ENCODE measurements at regions not wholly inside any gene's neighbourhood (a gene's known extent, or its start where the extent isn't known, plus 50 kb on each side); places are given as distances from the start of the nearest gene placed in this dataset.
"Not testable (repeated sequence)": the region's sequence is repeated elsewhere in the genome, so short reads cannot be mapped to it uniquely, and the experiment has no call there.

DNA sequence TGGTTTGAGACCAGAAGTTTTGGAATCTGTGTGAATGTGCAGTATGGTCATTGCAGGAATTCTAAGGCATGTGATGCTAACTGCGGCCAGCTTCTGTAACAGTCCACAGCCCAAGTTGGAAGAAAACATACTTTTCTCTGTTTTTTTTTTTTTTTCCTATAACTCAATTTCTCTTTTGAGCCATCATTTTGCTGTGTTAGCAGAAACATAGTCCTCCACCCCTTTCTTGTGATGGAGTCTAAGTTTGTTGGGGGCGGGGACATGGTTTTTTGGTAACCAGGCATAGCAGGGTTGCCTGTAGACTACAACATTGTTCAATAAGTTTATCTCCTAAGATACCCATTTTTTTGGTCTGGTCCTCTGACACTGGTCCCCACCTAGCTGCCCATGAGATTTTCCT, 223.2 kb upstream of the ONECUT1 start:
- DNase-seq = no peak
- Mint-ChIP-seq H3K4me3 (ENCODE audit: low read depth, unreplicated experiment) (no peak overlapping the region), H3K9me3 (ENCODE audit: low read depth, unreplicated experiment) (peaks cover 3% of the 10 kb centered on the region), H3K4me1 (ENCODE audit: low read depth, unreplicated experiment) (no peaks in the 10 kb centered on the region), H3K27ac (ENCODE audit: unreplicated experiment) (no peak overlapping the region), H3K36me3 (ENCODE audit: insufficient read depth, unreplicated experiment) (no peaks in the 10 kb centered on the region), H3K27me3 (ENCODE audit: unreplicated experiment) (peaks cover 26% of the 10 kb centered on the region)
- intact Hi-C loops (cut with micrococcal nuclease; ENCODE audit: unreplicated experiment) = no loop called here
- TF ChIP-seq, protein P1, sequence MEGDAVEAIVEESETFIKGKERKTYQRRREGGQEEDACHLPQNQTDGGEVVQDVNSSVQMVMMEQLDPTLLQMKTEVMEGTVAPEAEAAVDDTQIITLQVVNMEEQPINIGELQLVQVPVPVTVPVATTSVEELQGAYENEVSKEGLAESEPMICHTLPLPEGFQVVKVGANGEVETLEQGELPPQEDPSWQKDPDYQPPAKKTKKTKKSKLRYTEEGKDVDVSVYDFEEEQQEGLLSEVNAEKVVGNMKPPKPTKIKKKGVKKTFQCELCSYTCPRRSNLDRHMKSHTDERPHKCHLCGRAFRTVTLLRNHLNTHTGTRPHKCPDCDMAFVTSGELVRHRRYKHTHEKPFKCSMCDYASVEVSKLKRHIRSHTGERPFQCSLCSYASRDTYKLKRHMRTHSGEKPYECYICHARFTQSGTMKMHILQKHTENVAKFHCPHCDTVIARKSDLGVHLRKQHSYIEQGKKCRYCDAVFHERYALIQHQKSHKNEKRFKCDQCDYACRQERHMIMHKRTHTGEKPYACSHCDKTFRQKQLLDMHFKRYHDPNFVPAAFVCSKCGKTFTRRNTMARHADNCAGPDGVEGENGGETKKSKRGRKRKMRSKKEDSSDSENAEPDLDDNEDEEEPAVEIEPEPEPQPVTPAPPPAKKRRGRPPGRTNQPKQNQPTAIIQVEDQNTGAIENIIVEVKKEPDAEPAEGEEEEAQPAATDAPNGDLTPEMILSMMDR (IDR thresholded peaks at IDR 0.05; ENCODE audit: unreplicated experiment) = no peak
- no TSS peak for BruUV-seq (replicated peaks)
- CTCF ChIA-PET = no interaction called here

DNA sequence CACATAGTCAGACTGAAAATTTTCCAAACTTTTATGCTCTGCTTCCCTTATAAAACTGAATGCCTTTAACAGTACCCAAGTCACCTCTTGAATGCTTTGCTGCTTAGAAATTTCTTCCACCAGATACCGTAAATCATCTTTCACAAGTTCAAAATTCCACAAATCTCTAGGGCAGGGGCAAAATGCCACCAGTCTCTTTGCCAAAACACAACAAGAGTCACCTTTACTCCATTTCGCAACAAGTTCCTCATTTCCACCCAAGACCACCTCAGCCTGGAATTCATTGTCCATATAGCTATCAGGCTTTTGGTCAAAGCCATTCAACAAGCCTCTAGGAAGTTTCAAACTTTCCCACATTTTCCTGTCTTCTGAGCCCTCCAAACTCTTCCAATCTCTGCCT, 221.6 kb upstream of the ONECUT1 start:
- H3K27ac Mint-ChIP-seq (ENCODE audit: unreplicated experiment); CTCF ChIA-PET: not testable (repeated sequence)

DNA sequence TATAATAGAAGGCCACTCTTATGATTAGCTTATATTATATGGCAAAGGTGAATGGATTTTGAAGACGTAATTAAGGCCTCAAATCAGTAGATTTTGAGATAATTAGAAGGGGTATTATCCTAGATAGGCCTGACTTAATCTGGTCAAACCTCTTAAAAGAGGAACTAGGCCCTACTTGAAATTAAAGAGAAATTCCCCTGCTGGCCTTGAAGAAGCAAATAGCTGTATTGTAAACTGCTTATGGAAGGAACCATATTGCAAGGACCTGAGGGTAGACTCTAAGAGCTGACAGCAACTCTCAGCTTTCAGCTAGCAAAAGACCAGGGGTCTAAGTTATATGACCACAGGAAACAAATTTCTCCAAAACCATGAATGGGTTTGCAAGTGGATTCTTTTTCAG, 219.0 kb upstream of the ONECUT1 start:
- H3K4me3 Mint-ChIP-seq (ENCODE audit: low read depth, unreplicated experiment) = no peak overlapping the region
- CTCF ChIA-PET = no interaction called here
- BruUV-seq (replicated peaks) = no TSS peak

More for the DNA sequence above, 221.6 kb upstream of the ONECUT1 start:
- H3K27me3 Mint-ChIP-seq (ENCODE audit: unreplicated experiment) = peaks cover 28% of the 10 kb centered on the region
- H3K36me3 Mint-ChIP-seq (ENCODE audit: insufficient read depth, unreplicated experiment); H3K9me3 Mint-ChIP-seq (ENCODE audit: low read depth, unreplicated experiment); DNase-seq; H3K4me1 Mint-ChIP-seq (ENCODE audit: low read depth, unreplicated experiment); H3K4me3 Mint-ChIP-seq (ENCODE audit: low read depth, unreplicated experiment); BruUV-seq (replicated peaks); intact Hi-C loops (cut with micrococcal nuclease; ENCODE audit: unreplicated experiment): not testable (repeated sequence)

DNA sequence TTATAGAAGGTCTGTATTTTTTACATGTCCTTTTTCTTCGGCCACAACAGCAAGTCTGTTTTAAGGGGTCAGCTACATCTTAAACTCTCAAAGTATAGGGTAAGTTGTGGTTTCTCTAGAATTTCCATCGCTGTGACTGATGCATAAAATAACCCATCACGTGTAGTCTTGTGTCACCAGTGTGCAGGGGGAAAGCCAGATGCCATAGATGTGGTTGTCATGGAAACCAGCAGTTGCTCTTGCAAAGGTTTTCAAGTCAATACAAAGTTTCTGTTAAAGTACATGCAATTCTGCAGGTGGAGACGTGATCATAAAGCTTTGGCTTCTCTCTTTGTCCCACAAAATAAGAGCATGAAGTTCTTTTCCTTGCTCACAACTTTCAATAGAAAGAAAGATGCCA, 210.3 kb upstream of the ONECUT1 start:
- Mint-ChIP-seq H3K9me3 (ENCODE audit: low read depth, unreplicated experiment) (no peaks in the 10 kb centered on the region), H3K36me3 (ENCODE audit: insufficient read depth, unreplicated experiment) (no peaks in the 10 kb centered on the region), H3K4me3 (ENCODE audit: low read depth, unreplicated experiment) (no peak overlapping the region), H3K27ac (ENCODE audit: unreplicated experiment) (no peak overlapping the region), H3K27me3 (ENCODE audit: unreplicated experiment) (peaks cover 14% of the 10 kb centered on the region), H3K4me1 (ENCODE audit: low read depth, unreplicated experiment) (no peaks in the 10 kb centered on the region)
- TF ChIP-seq, protein P1 (IDR thresholded peaks at IDR 0.05; ENCODE audit: unreplicated experiment) = no peak
- CTCF ChIA-PET = no interaction called here
- BruUV-seq (replicated peaks) = no TSS peak
- intact Hi-C loops (cut with micrococcal nuclease; ENCODE audit: unreplicated experiment) = no loop called here
- no peak for DNase-seq

More for the DNA sequence above, 219.0 kb upstream of the ONECUT1 start:
- TF ChIP-seq, protein P1 (IDR thresholded peaks at IDR 0.05; ENCODE audit: unreplicated experiment) = no peak
- DNase-seq = no peak
- no peaks in the 10 kb centered on the region for H3K36me3 Mint-ChIP-seq (ENCODE audit: insufficient read depth, unreplicated experiment)
- H3K4me1 Mint-ChIP-seq (ENCODE audit: low read depth, unreplicated experiment) = no peaks in the 10 kb centered on the region
- H3K27me3 Mint-ChIP-seq (ENCODE audit: unreplicated experiment) = peaks cover 51% of the 10 kb centered on the region
- H3K9me3 Mint-ChIP-seq (ENCODE audit: low read depth, unreplicated experiment) = peaks cover 3% of the 10 kb centered on the region
- intact Hi-C loops (cut with micrococcal nuclease; ENCODE audit: unreplicated experiment) = no loop called here
- no peak overlapping the region for H3K27ac Mint-ChIP-seq (ENCODE audit: unreplicated experiment)

DNA sequence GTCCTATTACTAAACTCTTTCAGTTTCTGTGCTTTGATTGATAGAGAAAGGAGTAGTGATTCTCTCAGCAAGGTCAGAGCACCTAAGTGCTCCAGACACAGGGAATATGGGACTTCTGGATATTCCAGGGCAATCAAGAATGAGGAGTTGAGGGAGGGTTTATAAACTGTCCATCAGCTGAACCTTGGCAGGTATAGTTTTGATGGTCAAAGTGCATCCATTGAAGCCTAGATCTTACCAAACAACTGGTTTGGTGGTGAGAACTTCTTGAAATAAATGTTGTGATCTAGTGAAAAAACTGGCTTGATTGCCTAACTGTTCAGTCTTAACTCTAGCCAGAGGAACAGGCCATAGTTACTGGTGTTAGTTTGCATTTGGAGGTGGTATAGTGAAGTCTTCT, 207.0 kb upstream of the ONECUT1 start:
- intact Hi-C loops (cut with micrococcal nuclease; ENCODE audit: unreplicated experiment) = no loop called here
- Mint-ChIP-seq H3K9me3 (ENCODE audit: low read depth, unreplicated experiment) (peaks cover 2% of the 10 kb centered on the region), H3K27me3 (ENCODE audit: unreplicated experiment) (no peaks in the 10 kb centered on the region), H3K27ac (ENCODE audit: unreplicated experiment) (no peak overlapping the region), H3K4me1 (ENCODE audit: low read depth, unreplicated experiment) (no peaks in the 10 kb centered on the region), H3K36me3 (ENCODE audit: insufficient read depth, unreplicated experiment) (no peaks in the 10 kb centered on the region), H3K4me3 (ENCODE audit: low read depth, unreplicated experiment) (no peak overlapping the region)
- TF ChIP-seq, protein P1 (IDR thresholded peaks at IDR 0.05; ENCODE audit: unreplicated experiment) = no peak
- DNase-seq = no peak
- no TSS peak for BruUV-seq (replicated peaks)
- CTCF ChIA-PET = no interaction called here
